SJSA1 (cell line): ENCODE measurements at regions not wholly inside any gene's neighbourhood (a gene's known extent, or its start where the extent isn't known, plus 50 kb on each side); places are given as distances from the start of the nearest gene placed in this dataset.
"Not testable (repeated sequence)": the region's sequence is repeated elsewhere in the genome, so short reads cannot be mapped to it uniquely, and the experiment has no call there.

Experiments used
- DNase-seq, 2 experiments: peaks; one replicate each; pipeline ENCODE4 v3.0.0-alpha.2; 2015 to 2020; ENCODE audit warnings: low spot score in 2 of 2, low read depth in 1 of 2
- H3K27ac ChIP-seq: fragments of 250-450 bp; sonication (Bioruptor Pico); 2 replicates; pipeline ENCODE4 v1.5.1; 2020; ENCODE audit warnings: mild to moderate bottlenecking, moderate library complexity
- H3K27me3 ChIP-seq: fragments of 250-450 bp; sonication (Bioruptor Pico); replicated peaks from 2 replicates; pipeline ENCODE4 v1.5.1; 2020; ENCODE audit warnings: mild to moderate bottlenecking, moderate library complexity
- H3K36me3 ChIP-seq: fragments of 250-450 bp; sonication (Bioruptor Pico); 2 replicates; pipeline ENCODE4 v1.5.1; 2020; ENCODE audit warnings: mild to moderate bottlenecking
- H3K4me1 ChIP-seq: fragments of 250-450 bp; sonication (Bioruptor Pico); replicated peaks from 2 replicates; pipeline ENCODE4 v1.6.1; 2021; ENCODE audit warnings: mild to moderate bottlenecking
- H3K4me3 ChIP-seq: fragments of 250-450 bp; sonication (Bioruptor Pico); 2 replicates; pipeline ENCODE4 v1.5.1; 2020; ENCODE audit warnings: mild to moderate bottlenecking
- H3K9me3 ChIP-seq: fragments of 250-450 bp; sonication (Bioruptor Pico); replicated peaks from 2 replicates; pipeline ENCODE4 v1.5.1; 2020; ENCODE audit warnings: mild to moderate bottlenecking

- H3K36me3 ChIP-seq, result no peaks in the 10 kb centered on the region
- H3K9me3 ChIP-seq, result no peaks in the 10 kb centered on the region; the same call in 1 of the 2 replicates
- H3K27me3 ChIP-seq, result no peaks in the 10 kb centered on the region
- no peak for DNase-seq
- H3K4me1 ChIP-seq, result no peaks in the 10 kb centered on the region
- no peak overlapping the region for H3K4me3 ChIP-seq
- no peak overlapping the region for H3K27ac ChIP-seq
Observed at GRCh38 chr6:68247782-68248181, 387.3 kb upstream of the ADGRB3 start.

- Histone ChIP-seq H3K4me1 (no peaks in the 10 kb centered on the region), H3K27me3 (no peaks in the 10 kb centered on the region), H3K27ac (no peak overlapping the region), H3K36me3 (no peaks in the 10 kb centered on the region), H3K9me3 (no peaks in the 10 kb centered on the region; the same call in 1 of the 2 replicates), H3K4me3 (no peak overlapping the region)
- DNase-seq, result no peak
Observed at GRCh38 chr6:68240726-68241125, 394.4 kb upstream of the ADGRB3 start.

- H3K36me3 ChIP-seq, result no peaks in the 10 kb centered on the region
- 0 out of 2 replicates have a peak, but pooled peaks cover 5% of the 10 kb centered on the region for H3K9me3 ChIP-seq
- no peaks in the 10 kb centered on the region for H3K27me3 ChIP-seq
- no peak overlapping the region for H3K27ac ChIP-seq
- H3K4me3 ChIP-seq, result no peak overlapping the region
- no peaks in the 10 kb centered on the region for H3K4me1 ChIP-seq
- no peak for DNase-seq
Observed at GRCh38 chr6:68239034-68239433, 396.0 kb upstream of the ADGRB3 start.

GRCh38 chr6:68238097-68238601, 396.9 kb upstream of the ADGRB3 start:
- Histone ChIP-seq H3K27ac (no peak overlapping the region), H3K9me3 (peaks cover 7% of the 10 kb centered on the region), H3K27me3 (no peaks in the 10 kb centered on the region), H3K4me1 (no peaks in the 10 kb centered on the region), H3K36me3 (no peaks in the 10 kb centered on the region), H3K4me3 (no peak overlapping the region)
- no peak for DNase-seq

GRCh38 chr6:68237205-68237604, 397.9 kb upstream of the ADGRB3 start:
- Histone ChIP-seq H3K27ac (no peak overlapping the region), H3K4me3 (no peak overlapping the region), H3K4me1 (no peaks in the 10 kb centered on the region), H3K36me3 (no peaks in the 10 kb centered on the region), H3K9me3 (peaks cover 7% of the 10 kb centered on the region), H3K27me3 (no peaks in the 10 kb centered on the region)
- DNase-seq, result no peak

GRCh38 chr6:68235326-68235784, 399.7 kb upstream of the ADGRB3 start:
- Histone ChIP-seq H3K27ac (no peak overlapping the region), H3K36me3 (no peaks in the 10 kb centered on the region)
- DNase-seq, result no peak

GRCh38 chr6:68233623-68234022, 401.5 kb upstream of the ADGRB3 start:
- H3K9me3 ChIP-seq, result peaks cover 7% of the 10 kb centered on the region
- H3K27me3 ChIP-seq, result no peaks in the 10 kb centered on the region
- H3K36me3 ChIP-seq, result no peaks in the 10 kb centered on the region
- no peak for DNase-seq
- no peak overlapping the region for H3K4me3 ChIP-seq
- no peak overlapping the region for H3K27ac ChIP-seq
- no peaks in the 10 kb centered on the region for H3K4me1 ChIP-seq

More at GRCh38 chr6:68235326-68235784, 399.7 kb upstream of the ADGRB3 start:
- Histone ChIP-seq H3K27me3 (no peaks in the 10 kb centered on the region), H3K9me3 (peaks cover 7% of the 10 kb centered on the region), H3K4me1 (no peaks in the 10 kb centered on the region), H3K4me3 (no peak overlapping the region)

GRCh38 chr6:68229566-68229965, 405.5 kb upstream of the ADGRB3 start:
- no peak for DNase-seq
- H3K27ac ChIP-seq, result no peak overlapping the region
- H3K36me3 ChIP-seq, result no peaks in the 10 kb centered on the region
- no peak overlapping the region for H3K4me3 ChIP-seq
- H3K9me3 ChIP-seq, result peaks cover 6% of the 10 kb centered on the region
- no peaks in the 10 kb centered on the region for H3K4me1 ChIP-seq
- no peaks in the 10 kb centered on the region for H3K27me3 ChIP-seq

GRCh38 chr6:68226460-68226859, 408.6 kb upstream of the ADGRB3 start:
- H3K36me3 ChIP-seq, result no peaks in the 10 kb centered on the region
- H3K27ac ChIP-seq, result no peak overlapping the region
- no peaks in the 10 kb centered on the region for H3K27me3 ChIP-seq
- no peaks in the 10 kb centered on the region for H3K9me3 ChIP-seq
- DNase-seq, result no peak
- H3K4me3 ChIP-seq, result no peak overlapping the region
- H3K4me1 ChIP-seq, result no peaks in the 10 kb centered on the region

GRCh38 chr6:68225729-68226128, 409.4 kb upstream of the ADGRB3 start:
- H3K9me3 ChIP-seq, result no peaks in the 10 kb centered on the region
- H3K36me3 ChIP-seq, result no peaks in the 10 kb centered on the region
- no peak overlapping the region for H3K27ac ChIP-seq
- no peaks in the 10 kb centered on the region for H3K27me3 ChIP-seq
- no peak for DNase-seq
- no peaks in the 10 kb centered on the region for H3K4me1 ChIP-seq
- no peak overlapping the region for H3K4me3 ChIP-seq

- Histone ChIP-seq H3K4me3 (no peak overlapping the region), H3K27ac (no peak overlapping the region), H3K9me3 (no peaks in the 10 kb centered on the region), H3K27me3 (no peaks in the 10 kb centered on the region), H3K4me1 (no peaks in the 10 kb centered on the region), H3K36me3 (no peaks in the 10 kb centered on the region)
- no peak for DNase-seq
Observed at GRCh38 chr6:68211242-68211795, 423.8 kb upstream of the ADGRB3 start.

- not testable (repeated sequence) for DNase-seq, H3K36me3 ChIP-seq, H3K9me3 ChIP-seq, H3K4me3 ChIP-seq, H3K27me3 ChIP-seq, H3K4me1 ChIP-seq, H3K27ac ChIP-seq
Observed at GRCh38 chr6:68207612-68208011, 427.5 kb upstream of the ADGRB3 start.

GRCh38 chr6:68200929-68201328, 434.2 kb upstream of the ADGRB3 start:
- H3K4me3 ChIP-seq, result no peak overlapping the region
- DNase-seq, result no peak
- H3K4me1 ChIP-seq, result no peaks in the 10 kb centered on the region

GRCh38 chr6:68197356-68197755, 437.7 kb upstream of the ADGRB3 start:
- Histone ChIP-seq H3K36me3 (no peaks in the 10 kb centered on the region), H3K27me3 (no peaks in the 10 kb centered on the region), H3K27ac (no peak overlapping the region), H3K4me1 (no peaks in the 10 kb centered on the region), H3K9me3 (no peaks in the 10 kb centered on the region), H3K4me3 (no peak overlapping the region)
- no peak for DNase-seq

More at GRCh38 chr6:68200929-68201328, 434.2 kb upstream of the ADGRB3 start:
- Histone ChIP-seq H3K9me3 (no peaks in the 10 kb centered on the region), H3K27me3 (no peaks in the 10 kb centered on the region), H3K36me3 (no peaks in the 10 kb centered on the region), H3K27ac (no peak overlapping the region)

GRCh38 chr6:68196645-68197044, 438.4 kb upstream of the ADGRB3 start:
- H3K36me3 ChIP-seq, result no peaks in the 10 kb centered on the region
- no peaks in the 10 kb centered on the region for H3K27me3 ChIP-seq
- no peak for DNase-seq
- H3K4me3 ChIP-seq, result no peak overlapping the region
- no peak overlapping the region for H3K27ac ChIP-seq
- H3K4me1 ChIP-seq, result no peaks in the 10 kb centered on the region
- H3K9me3 ChIP-seq, result no peaks in the 10 kb centered on the region
